SHP77 (cell line): ENCODE measurements at regions not wholly inside any gene's neighbourhood (a gene's known extent, or its start where the extent isn't known, plus 50 kb on each side); places are given as distances from the start of the nearest gene placed in this dataset.
"Not testable (repeated sequence)": the region's sequence is repeated elsewhere in the genome, so short reads cannot be mapped to it uniquely, and the experiment has no call there.

Experiments used
- DNase-seq, 2 experiments: peaks; one replicate each; lab custom pipeline; 2025; lab: John Stamatoyannopoulos, UW

DNA sequence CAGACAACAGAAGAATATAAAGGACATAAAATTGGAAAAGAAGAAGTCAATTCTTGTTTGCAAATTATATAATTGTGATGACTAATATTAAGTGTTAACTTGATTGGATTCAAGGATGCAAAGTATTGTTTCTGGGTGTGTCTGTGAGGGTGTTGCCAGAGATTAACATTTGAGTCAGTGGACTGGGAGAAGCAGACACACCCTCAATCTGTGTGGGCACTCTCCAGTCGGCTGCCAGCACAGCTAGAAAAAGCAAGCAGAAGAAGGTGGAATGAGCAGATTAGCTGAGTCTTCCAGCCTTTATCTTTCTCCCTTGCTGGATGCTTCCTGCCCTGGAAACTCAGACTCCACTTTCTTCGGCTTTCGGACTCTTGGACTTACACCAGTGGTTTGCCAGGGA lies 51.7 kb downstream of the UBE2NL start:
- no peak for DNase-seq

DNA sequence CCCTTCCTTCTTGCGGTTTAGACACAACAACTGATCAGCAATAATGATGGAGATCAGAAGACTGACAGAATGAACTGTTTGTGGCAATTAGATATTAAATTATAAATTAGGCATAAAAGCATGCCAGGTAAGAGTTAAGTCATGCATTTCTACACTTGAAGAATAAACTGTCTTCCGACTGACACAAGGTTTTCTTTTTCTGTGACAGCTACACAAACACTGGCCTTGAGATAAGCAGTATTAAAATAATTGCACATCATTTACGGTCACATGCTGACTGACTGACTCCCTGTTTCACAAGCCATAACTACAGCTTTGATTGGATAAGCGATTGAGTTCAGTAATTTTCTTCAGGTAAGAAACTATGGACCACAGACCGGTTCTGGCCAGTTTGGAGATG lies 56.2 kb downstream of the UBE2NL start:
- no peak for DNase-seq

GRCh38 chrX:143945171-143945570 lies 61.3 kb downstream of the UBE2NL start:
- DNase-seq: no peak

GRCh38 chrX:143964549-143964948 lies 80.7 kb downstream of the UBE2NL start:
- DNase-seq: no peak

- no peak for DNase-seq
Measured at GRCh38 chrX:143988356-143988755, 104.5 kb downstream of the UBE2NL start.

DNA sequence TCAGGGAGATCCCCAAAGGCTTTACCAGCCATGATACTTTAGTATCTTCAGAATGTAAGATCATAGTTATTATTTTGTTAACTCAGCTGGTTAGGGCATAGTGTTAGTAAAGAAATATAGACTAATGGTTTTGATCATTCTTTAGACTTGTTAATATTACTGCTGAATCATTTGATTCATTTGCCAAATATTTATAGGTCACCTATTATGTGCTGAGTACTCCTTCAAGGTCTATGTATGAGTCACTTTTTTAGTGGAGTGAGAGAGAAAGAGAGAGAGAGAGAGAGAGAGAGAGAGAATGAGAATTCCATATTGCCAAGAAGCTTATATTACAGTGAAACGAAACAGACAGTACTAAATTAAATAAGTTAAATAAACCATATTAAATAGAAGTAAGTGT lies 110.3 kb downstream of the UBE2NL start:
- DNase-seq: no peak

- no peak for DNase-seq
Measured at GRCh38 chrX:143998261-143998660, 114.4 kb downstream of the UBE2NL start.

DNA sequence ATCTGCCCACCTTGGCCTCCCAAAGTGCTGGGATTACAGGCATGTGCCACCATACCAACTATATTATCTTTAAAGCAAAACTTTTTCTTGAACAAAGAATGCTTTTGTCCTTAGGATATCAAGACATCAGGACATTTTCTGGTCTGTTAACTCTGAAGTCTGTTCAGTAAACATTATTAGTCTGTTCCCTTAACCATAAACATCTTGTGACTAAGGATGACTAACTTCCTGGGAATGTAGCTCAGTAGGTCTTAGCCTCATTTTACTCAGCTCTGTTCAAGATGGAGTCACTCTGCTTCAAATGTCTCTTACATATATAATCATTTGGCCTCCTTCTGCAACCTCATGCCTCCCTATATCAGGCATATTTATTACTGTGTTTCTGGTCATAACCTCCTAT lies 122.9 kb downstream of the UBE2NL start:
- no peak for DNase-seq

DNA sequence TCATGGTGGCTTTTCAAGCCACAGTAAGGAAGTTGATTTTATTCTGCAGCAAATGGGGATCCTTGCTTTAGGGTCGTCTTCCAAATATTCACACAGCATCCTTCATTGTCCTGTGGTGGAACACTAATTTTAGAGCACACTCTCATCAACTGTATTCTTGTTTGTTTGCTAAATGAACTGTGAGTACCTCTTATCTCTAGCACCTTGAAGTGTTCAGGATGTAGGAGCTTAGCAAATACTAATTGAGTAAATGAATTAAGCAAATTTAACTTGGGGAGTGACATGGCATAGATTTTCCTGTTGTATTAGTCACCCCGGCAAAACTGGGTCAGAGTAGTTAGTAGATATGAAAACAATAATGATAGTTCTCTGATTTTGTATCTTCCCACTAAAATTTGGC lies 156.9 kb downstream of the UBE2NL start:
- no peak for DNase-seq

DNA sequence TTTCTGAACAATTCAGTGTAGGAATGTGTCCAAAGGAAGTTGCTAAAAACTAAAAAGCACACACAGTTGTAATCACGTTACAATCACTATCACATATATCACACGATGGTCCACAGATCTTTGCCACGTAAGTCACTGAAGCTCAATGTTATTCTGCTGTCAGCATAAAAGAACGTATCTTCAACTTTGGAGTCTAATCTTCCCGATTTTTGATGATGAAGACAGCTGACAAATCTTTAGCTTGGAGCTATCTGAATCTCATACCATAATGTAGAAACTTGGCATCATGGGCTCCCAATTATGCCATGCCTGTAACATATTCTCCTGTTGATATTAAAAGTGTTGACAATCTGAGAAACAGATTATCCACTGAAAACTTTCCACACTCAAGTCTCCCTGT lies 158.4 kb downstream of the UBE2NL start:
- DNase-seq: no peak

- DNase-seq: no peak
Measured at GRCh38 chrX:144075432-144075831, 191.6 kb downstream of the UBE2NL start.

GRCh38 chrX:144082237-144082636 lies 198.4 kb downstream of the UBE2NL start:
- not testable (repeated sequence) for DNase-seq

DNA sequence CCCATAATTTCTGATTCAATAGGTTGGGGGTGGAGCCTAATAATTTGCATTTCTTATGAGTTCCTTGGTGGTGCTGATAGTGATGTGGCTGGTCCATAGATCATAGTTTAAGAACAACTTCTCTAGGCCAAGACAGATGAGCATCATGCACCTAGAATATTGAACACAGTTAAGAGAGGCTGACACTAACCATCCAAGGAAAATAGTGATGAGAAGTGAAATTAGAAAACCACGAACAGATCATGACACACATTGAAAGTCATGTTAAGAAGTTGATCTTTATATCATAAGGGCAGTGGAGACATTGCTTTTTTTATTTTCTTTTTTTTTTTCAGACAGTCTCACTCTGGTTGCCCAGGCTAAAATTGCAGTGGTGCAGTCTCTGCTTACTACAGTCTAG lies 205.8 kb downstream of the UBE2NL start:
- DNase-seq: not testable (repeated sequence)

GRCh38 chrX:144092116-144092515 lies 208.2 kb downstream of the UBE2NL start:
- DNase-seq: not testable (repeated sequence)

- DNase-seq: not testable (repeated sequence)
Measured at GRCh38 chrX:144119490-144119889, 235.6 kb downstream of the UBE2NL start.

DNA sequence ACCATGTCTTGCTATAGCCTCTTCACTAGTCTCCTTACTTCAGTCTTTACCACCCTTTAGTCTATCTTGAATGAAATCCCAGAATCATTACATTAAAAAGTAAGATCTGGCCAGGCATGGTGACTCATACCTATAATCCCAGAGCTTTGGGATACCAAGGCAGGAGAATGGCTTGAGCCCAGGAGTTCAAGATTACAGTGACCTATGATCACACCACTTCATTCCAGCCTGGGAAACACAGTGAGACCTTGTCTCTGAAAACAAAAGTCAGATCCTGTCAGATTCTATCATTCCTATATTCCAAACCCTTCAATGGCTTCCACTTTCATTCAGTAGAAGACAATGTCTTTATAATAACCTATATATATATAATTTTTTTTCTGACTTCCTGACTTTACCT lies 237.7 kb downstream of the UBE2NL start:
- not testable (repeated sequence) for DNase-seq

- DNase-seq: not testable (repeated sequence)
Measured at GRCh38 chrX:144127570-144128169, 243.8 kb downstream of the UBE2NL start.

- not testable (repeated sequence) for DNase-seq
Measured at GRCh38 chrX:144129511-144129910, 245.6 kb downstream of the UBE2NL start.

GRCh38 chrX:144130507-144130906 lies 246.6 kb downstream of the UBE2NL start:
- not testable (repeated sequence) for DNase-seq

- DNase-seq: not testable (repeated sequence)
Measured at GRCh38 chrX:144131080-144131479, 247.2 kb downstream of the UBE2NL start.

GRCh38 chrX:144134448-144135119 lies 250.7 kb downstream of the UBE2NL start:
- DNase-seq: not testable (repeated sequence)

- not testable (repeated sequence) for DNase-seq
Measured at GRCh38 chrX:144154474-144154873, 270.6 kb downstream of the UBE2NL start.

- DNase-seq: not testable (repeated sequence)
Measured at GRCh38 chrX:144185197-144185596, 301.3 kb downstream of the UBE2NL start.

- not testable (repeated sequence) for DNase-seq
Measured at GRCh38 chrX:144188489-144188888, 304.6 kb downstream of the UBE2NL start.
